DMS153 treated with DMSO at 0.1 percent for 48 hours (cell line): ENCODE measurements at regions not wholly inside any gene's neighbourhood (a gene's known extent, or its start where the extent isn't known, plus 50 kb on each side); places are given as distances from the start of the nearest gene placed in this dataset.

ENCODE experiments used
- DNase-seq: peaks from one replicate; lab custom pipeline; 2025; ENCODE audit not compliant: unreplicated experiment; lab: John Stamatoyannopoulos, UW

- no peak for DNase-seq
Measured at GRCh38 chr10:4453950-4454349, 372.1 kb upstream of the AKR1E2 start.

- DNase-seq: no peak
Measured at GRCh38 chr10:4453276-4453675, 372.7 kb upstream of the AKR1E2 start.

- DNase-seq: no peak
Measured at GRCh38 chr10:4450981-4451908, 374.8 kb upstream of the AKR1E2 start.

GRCh38 chr10:4450169-4450568, 375.8 kb upstream of the AKR1E2 start:
- no peak for DNase-seq

GRCh38 chr10:4448030-4448429, 378.0 kb upstream of the AKR1E2 start:
- DNase-seq: no peak

- DNase-seq: no peak
Measured at GRCh38 chr10:4443419-4443818, 382.6 kb upstream of the AKR1E2 start.

- DNase-seq: no peak
Measured at GRCh38 chr10:4442296-4442695, 383.7 kb upstream of the AKR1E2 start.

GRCh38 chr10:4440260-4440659, 385.7 kb upstream of the AKR1E2 start:
- no peak for DNase-seq

GRCh38 chr10:4437791-4438190, 388.2 kb upstream of the AKR1E2 start:
- DNase-seq: no peak

- DNase-seq: no peak
Measured at GRCh38 chr10:4437061-4437460, 388.9 kb upstream of the AKR1E2 start.

GRCh38 chr10:4436103-4436502, 389.9 kb upstream of the AKR1E2 start:
- DNase-seq: no peak

- DNase-seq: no peak
Measured at GRCh38 chr10:4434516-4435071, 391.4 kb upstream of the AKR1E2 start.

- DNase-seq: no peak
Measured at GRCh38 chr10:4434105-4434504, 391.9 kb upstream of the AKR1E2 start.

GRCh38 chr10:4431114-4431863, 394.7 kb upstream of the AKR1E2 start:
- DNase-seq: no peak

- DNase-seq: no peak
Measured at GRCh38 chr10:4429571-4429970, 396.4 kb upstream of the AKR1E2 start.

- DNase-seq: no peak
Measured at GRCh38 chr10:4427532-4427931, 398.5 kb upstream of the AKR1E2 start.

- no peak for DNase-seq
Measured at GRCh38 chr10:4426866-4427265, 399.1 kb upstream of the AKR1E2 start.

GRCh38 chr10:4409319-4409718, 416.7 kb upstream of the AKR1E2 start:
- DNase-seq: no peak

- no peak for DNase-seq
Measured at GRCh38 chr10:4407783-4408182, 418.2 kb upstream of the AKR1E2 start.

GRCh38 chr10:4405828-4406227, 420.2 kb upstream of the AKR1E2 start:
- DNase-seq: no peak

- no peak for DNase-seq
Measured at GRCh38 chr10:4403638-4404252, 422.3 kb upstream of the AKR1E2 start.
